ENCODE measurements at regions not wholly inside any gene's neighbourhood (a gene's known extent, or its start where the extent isn't known, plus 50 kb on each side); places are given as distances from the start of the nearest gene placed in this dataset.
A peak's percentile ranks its signal among the peaks of the same experiment; 100 is the strongest.
"Not testable (repeated sequence)": the region's sequence is repeated elsewhere in the genome, so short reads cannot be mapped to it uniquely, and the experiment has no call there.

- H3K36me3 Mint-ChIP-seq, result no peaks in the 10 kb centered on the region
- peak overlapping the region; percentile 92 for H3K27ac Mint-ChIP-seq
- H3K27me3 Mint-ChIP-seq (ENCODE audit: low read depth), result no peaks in the 10 kb centered on the region
- no peak for DNase-seq (ENCODE audit: low spot score in 2 of 2, unreplicated experiment in 2 of 2)
- peaks cover 64% of the 10 kb centered on the region for H3K4me1 Mint-ChIP-seq
- H3K4me3 Mint-ChIP-seq, result no peak overlapping the region
- H3K9me3 Mint-ChIP-seq, result no peaks in the 10 kb centered on the region
- no peak for TF ChIP-seq CTCF (IDR thresholded peaks at IDR 0.05; ENCODE audit: unreplicated experiment)
Observed at GRCh38 chr15:66633938-66634250, 68.1 kb upstream of the LCTL start.

- no peaks in the 10 kb centered on the region for H3K27me3 Mint-ChIP-seq (ENCODE audit: low read depth)
- H3K36me3 Mint-ChIP-seq, result no peaks in the 10 kb centered on the region
- no peak overlapping the region for H3K4me3 Mint-ChIP-seq
- peak overlapping the region; percentile 92 for H3K27ac Mint-ChIP-seq
- TF ChIP-seq CTCF (IDR thresholded peaks at IDR 0.05; ENCODE audit: unreplicated experiment), result no peak
- DNase-seq (ENCODE audit: low spot score in 2 of 2, unreplicated experiment in 2 of 2), result no peak
- peaks cover 59% of the 10 kb centered on the region for H3K4me1 Mint-ChIP-seq
- H3K9me3 Mint-ChIP-seq, result no peaks in the 10 kb centered on the region
Observed at GRCh38 chr15:66634540-66634939, 67.5 kb upstream of the SMAD6 start.

GRCh38 chr15:66635006-66635405 lies 67.0 kb upstream of the SMAD6 start:
- no peaks in the 10 kb centered on the region for H3K9me3 Mint-ChIP-seq
- H3K4me1 Mint-ChIP-seq, result peaks cover 57% of the 10 kb centered on the region
- peak overlapping the region; percentile 87 for H3K27ac Mint-ChIP-seq
- no peak for TF ChIP-seq CTCF (IDR thresholded peaks at IDR 0.05; ENCODE audit: unreplicated experiment)
- no peaks in the 10 kb centered on the region for H3K27me3 Mint-ChIP-seq (ENCODE audit: low read depth)
- no peak overlapping the region for H3K4me3 Mint-ChIP-seq
- no peak for DNase-seq (ENCODE audit: low spot score in 2 of 2, unreplicated experiment in 2 of 2)
- no peaks in the 10 kb centered on the region for H3K36me3 Mint-ChIP-seq

- no peak overlapping the region for H3K27ac Mint-ChIP-seq
- no peaks in the 10 kb centered on the region for H3K9me3 Mint-ChIP-seq
- peaks cover 50% of the 10 kb centered on the region for H3K4me1 Mint-ChIP-seq
- DNase-seq (ENCODE audit: low spot score in 2 of 2, unreplicated experiment in 2 of 2), result no peak
- no peak overlapping the region for H3K4me3 Mint-ChIP-seq
- H3K27me3 Mint-ChIP-seq (ENCODE audit: low read depth), result no peaks in the 10 kb centered on the region
- TF ChIP-seq CTCF (IDR thresholded peaks at IDR 0.05; ENCODE audit: unreplicated experiment), result no peak
- no peaks in the 10 kb centered on the region for H3K36me3 Mint-ChIP-seq
Observed at GRCh38 chr15:66635817-66636216, 66.2 kb upstream of the SMAD6 start.

- not testable (repeated sequence) for H3K27ac Mint-ChIP-seq; H3K27me3 Mint-ChIP-seq (ENCODE audit: low read depth); H3K36me3 Mint-ChIP-seq; H3K9me3 Mint-ChIP-seq; H3K4me3 Mint-ChIP-seq; DNase-seq (ENCODE audit: low spot score in 2 of 2, unreplicated experiment in 2 of 2)
- peaks cover 47% of the 10 kb centered on the region for H3K4me1 Mint-ChIP-seq
Observed at GRCh38 chr15:66637044-66637443, 65.0 kb upstream of the SMAD6 start.

GRCh38 chr15:66638377-66638776 lies 63.7 kb upstream of the SMAD6 start:
- no peak for DNase-seq (ENCODE audit: low spot score in 2 of 2, unreplicated experiment in 2 of 2)

More at GRCh38 chr15:66638377-66638776, 63.7 kb upstream of the SMAD6 start:
- H3K9me3 Mint-ChIP-seq, result no peaks in the 10 kb centered on the region
- no peak for TF ChIP-seq CTCF (IDR thresholded peaks at IDR 0.05; ENCODE audit: unreplicated experiment)
- H3K27ac Mint-ChIP-seq, result no peak overlapping the region
- peaks cover 44% of the 10 kb centered on the region for H3K4me1 Mint-ChIP-seq
- H3K36me3 Mint-ChIP-seq, result no peaks in the 10 kb centered on the region
- no peak overlapping the region for H3K4me3 Mint-ChIP-seq
- no peaks in the 10 kb centered on the region for H3K27me3 Mint-ChIP-seq (ENCODE audit: low read depth)

All from mesothelial cell of epicardium (in vitro differentiated cells).